CD4-positive, alpha-beta T cell (primary cell): ENCODE measurements at regions not wholly inside any gene's neighbourhood (a gene's known extent, or its start where the extent isn't known, plus 50 kb on each side); places are given as distances from the start of the nearest gene placed in this dataset.

ENCODE experiments used
- ATAC-seq: fragments of 200-7000 bp; cut with Tn5 transposase; one replicate; pipeline ENCODE4 v1.10.0; 2022; ENCODE audit warnings: mild to moderate bottlenecking; ENCODE audit not compliant: poor library complexity
- CTCF ChIA-PET: fragments of 350-600 bp; sonication (Branson Sonifier 250); formaldehyde crosslinking; loops from one replicate; lab custom pipeline; 2021; ENCODE audit warnings: antibody characterized with exemption, inconsistent platforms; lab: Charles Lee
- POLR2A ChIA-PET: fragments of 350-600 bp; sonication (Branson Sonifier 250); formaldehyde crosslinking; loops from one replicate; lab custom pipeline; 2021; ENCODE audit warnings: antibody characterized with exemption, inconsistent platforms; lab: Charles Lee
- DNase-seq, 14 experiments: peaks; one replicate each; pipeline ENCODE4 v3.0.0-alpha.2; 2013 to 2020; ENCODE audit warnings: mixed read lengths in 2 of 14
- H3K27ac ChIP-seq, 2 donors: one replicate each; pipeline versions ENCODE4 v1.5.1 to v1.7.0; 2013; ENCODE audit warnings: low read length in 2 of 2, low read depth in 1 of 2, mild to moderate bottlenecking in 1 of 2
- H3K27me3 ChIP-seq, 2 experiments: 1 replicate in 1 of 2; 2 replicates in 1 of 2; pipeline versions ENCODE4 v1.6.1 to v1.7.0; 2013; ENCODE audit warnings: low read length in 2 of 2, control low read depth in 1 of 2, mild to moderate bottlenecking in 1 of 2, moderate library complexity in 1 of 2; ENCODE audit not compliant: insufficient read depth in 2 of 2, control insufficient read depth in 1 of 2
- H3K36me3 ChIP-seq: one replicate; pipeline ENCODE4 v1.6.1; 2013; ENCODE audit warnings: low read length, control low read depth; ENCODE audit not compliant: insufficient read depth
- H3K4me1 ChIP-seq: one replicate; pipeline ENCODE4 v1.6.1; 2013; ENCODE audit warnings: low read length, control low read depth; ENCODE audit not compliant: insufficient read depth
- H3K4me3 ChIP-seq: one replicate; pipeline ENCODE4 v1.5.1; 2013; ENCODE audit warnings: mild to moderate bottlenecking, low read length, moderate library complexity
- H3K9me3 ChIP-seq, 2 experiments: 1 replicate in 1 of 2; 2 replicates in 1 of 2; pipeline versions ENCODE4 v1.6.1 to v1.7.0; 2013; ENCODE audit warnings: low read length in 2 of 2, mild to moderate bottlenecking in 2 of 2, control low read depth in 1 of 2, moderate library complexity in 1 of 2; ENCODE audit not compliant: control insufficient read depth in 1 of 2, insufficient read depth in 1 of 2
- H3K27ac Mint-ChIP-seq: one replicate; pipeline ENCODE4 v1.8.0; 2020; ENCODE audit warnings: mixed read lengths
- H3K27me3 Mint-ChIP-seq: one replicate; pipeline ENCODE4 v1.8.0; 2021; ENCODE audit warnings: mixed read lengths
- H3K36me3 Mint-ChIP-seq: one replicate; pipeline ENCODE4 v1.8.0; 2021; ENCODE audit warnings: low read depth, mixed read lengths
- H3K4me1 Mint-ChIP-seq: one replicate; pipeline ENCODE4 v1.8.0; 2021; ENCODE audit warnings: low read depth, mixed read lengths
- H3K4me3 Mint-ChIP-seq: one replicate; pipeline ENCODE4 v1.8.0; 2020; ENCODE audit warnings: mild to moderate bottlenecking, mixed read lengths
- H3K9me3 Mint-ChIP-seq: one replicate; pipeline ENCODE4 v1.8.0; 2020; ENCODE audit warnings: mixed read lengths
- CTCF ChIP-seq: fragments of 200-600 bp; IDR thresholded peaks from one replicate; pipeline ENCODE4 v1.8.0; 2022; ENCODE audit warnings: antibody characterized with exemption, mild to moderate bottlenecking
- intact Hi-C, 2 experiments: fragments of 100-400 bp; cut with DNase I in 1 of 2; cut with micrococcal nuclease in 1 of 2; formaldehyde crosslinking; loops; one replicate each; pipeline versions ENCODE4 v1.15.1 to v1.9.0; 2023 to 2025; cut with DNase I, micrococcal nuclease

- no peak overlapping the region for H3K4me3 ChIP-seq
- no peak for ATAC-seq
- H3K36me3 Mint-ChIP-seq: no peaks in the 10 kb centered on the region
- no peaks in the 10 kb centered on the region for H3K27me3 Mint-ChIP-seq
- peaks cover 5% of the 10 kb centered on the region for H3K4me1 Mint-ChIP-seq
- CTCF ChIA-PET: no interaction called here
- H3K4me1 ChIP-seq: no peaks in the 10 kb centered on the region
- H3K36me3 ChIP-seq: no peaks in the 10 kb centered on the region
- no peak for DNase-seq
- no peak overlapping the region for H3K27ac ChIP-seq
- intact Hi-C loops: loop anchor here in 1 of 2 experiments (10.0 kb wide), 4 partner anchors 55 to 1645 kb away; no protein-coding TSS in a partner anchor
- no peak overlapping the region for H3K27ac Mint-ChIP-seq
- TF ChIP-seq CTCF: no peak
- H3K27me3 ChIP-seq: no peaks in the 10 kb centered on the region
- no peaks in the 10 kb centered on the region for H3K9me3 ChIP-seq
- no peaks in the 10 kb centered on the region for H3K9me3 Mint-ChIP-seq
- H3K4me3 Mint-ChIP-seq: no peak overlapping the region
- POLR2A ChIA-PET: no interaction called here
These were observed 323.8 kb downstream of the RPS4Y2 start for GRCh38 chrY:21079670-21080069.

- Histone ChIP-seq H3K27ac (no peak overlapping the region), H3K4me1 (no peaks in the 10 kb centered on the region), H3K36me3 (no peaks in the 10 kb centered on the region), H3K9me3 (peaks cover 0 to 2% of the 10 kb centered on the region in 2 experiments), H3K27me3 (no peaks in the 10 kb centered on the region), H3K4me3 (no peak overlapping the region)
- no peak overlapping the region for H3K4me3 Mint-ChIP-seq
- no peak for TF ChIP-seq CTCF
- DNase-seq (no peak), ATAC-seq (no peak)
- H3K27me3 Mint-ChIP-seq: no peaks in the 10 kb centered on the region
- ChIA-PET CTCF (no interaction called here), POLR2A (no interaction called here)
- H3K27ac Mint-ChIP-seq: no peak overlapping the region
- intact Hi-C loops: loop anchor here in 1 of 2 experiments (10.0 kb wide), 1 partner anchor 1647 kb away; no protein-coding TSS in a partner anchor
- H3K4me1 Mint-ChIP-seq: peaks cover 5% of the 10 kb centered on the region
- no peaks in the 10 kb centered on the region for H3K36me3 Mint-ChIP-seq
- peaks cover 4% of the 10 kb centered on the region for H3K9me3 Mint-ChIP-seq
These were observed 326.0 kb downstream of the RPS4Y2 start for GRCh38 chrY:21081640-21082611.

- no peak overlapping the region for H3K4me3 Mint-ChIP-seq
- TF ChIP-seq CTCF: no peak
- peaks cover 3% of the 10 kb centered on the region for H3K36me3 Mint-ChIP-seq
- CTCF ChIA-PET: no interaction called here
- POLR2A ChIA-PET: no interaction called here
- H3K27ac Mint-ChIP-seq: no peak overlapping the region
- no peak overlapping the region for H3K4me3 ChIP-seq
- DNase-seq: no peak
- no peak for ATAC-seq
- H3K4me1 Mint-ChIP-seq: peaks cover 2% of the 10 kb centered on the region
- H3K27ac ChIP-seq: no peak overlapping the region
- peaks cover 4% of the 10 kb centered on the region for H3K9me3 Mint-ChIP-seq
- H3K36me3 ChIP-seq: no peaks in the 10 kb centered on the region
- no peaks in the 10 kb centered on the region for H3K27me3 Mint-ChIP-seq
- no peaks in the 10 kb centered on the region for H3K27me3 ChIP-seq
- no peaks in the 10 kb centered on the region for H3K4me1 ChIP-seq
- H3K9me3 ChIP-seq: peaks cover 0 to 3% of the 10 kb centered on the region in 2 experiments
- intact Hi-C loops: loop anchor here in 1 of 2 experiments (10.0 kb wide), 1 partner anchor 1648 kb away; no protein-coding TSS in a partner anchor
These were observed 326.7 kb downstream of the RPS4Y2 start for GRCh38 chrY:21082639-21083038.
